ENCODE measurements at regions not wholly inside any gene's neighbourhood (a gene's known extent, or its start where the extent isn't known, plus 50 kb on each side); places are given as distances from the start of the nearest gene placed in this dataset.

DNA sequence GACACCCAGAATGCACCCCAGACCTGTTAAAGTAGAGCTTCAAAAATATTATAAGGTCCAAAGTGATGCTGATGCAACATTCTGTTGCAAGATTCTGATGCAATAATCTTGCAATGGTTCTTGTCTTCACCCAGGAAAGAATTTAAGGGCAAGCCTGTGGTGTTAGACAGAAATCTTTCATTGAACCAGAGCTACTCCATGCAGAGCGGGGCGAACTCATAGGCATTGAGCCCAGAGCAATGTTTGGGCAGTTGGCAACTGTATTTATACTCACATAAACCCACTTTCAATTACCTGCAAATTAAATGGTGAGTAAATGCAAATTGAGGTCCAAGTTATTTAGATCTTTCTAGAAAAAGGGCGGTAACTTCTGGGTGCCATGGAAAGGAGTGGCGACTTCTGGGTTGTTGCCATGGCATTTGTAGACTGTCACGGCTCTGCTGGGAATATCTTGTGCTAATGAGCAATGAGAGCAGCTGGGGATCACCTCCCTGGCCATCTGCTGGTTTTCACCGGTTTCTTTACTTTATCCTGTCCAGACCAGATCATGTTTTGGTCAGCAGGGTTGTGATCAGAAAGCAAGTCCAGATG is 163.4 kb downstream of the ICE1 start:
- Histone ChIP-seq H3K27me3 (replicated peaks in 1 of 4; ENCODE audit: control insufficient read depth in 3 of 4, extremely low read depth in 1 of 4, insufficient read depth in 3 of 4, low read length in 3 of 4) (no peaks in the 10 kb centered on the region), H2AK5ac (ENCODE audit: low read depth, low read length) (no peak overlapping the region), H3K4ac (replicated peaks; ENCODE audit: insufficient read length, low read depth, low read length) (no peak overlapping the region), H3K4me2 (ENCODE audit: insufficient read depth in 1 of 2, low read depth in 2 of 2, low read length in 2 of 2) (no peak overlapping the region), H3K23me2 (ENCODE audit: low read depth, low read length) (no peaks in the 10 kb centered on the region), H3K9ac (replicated peaks in 1 of 4; ENCODE audit: extremely low read depth in 1 of 4, low read depth in 3 of 4, low read length in 3 of 4) (no peak overlapping the region), H4K5ac (ENCODE audit: insufficient read length, low read depth, low read length) (no peak overlapping the region), H3K56ac (replicated peaks; ENCODE audit: insufficient read length, low read depth, low read length) (no peak overlapping the region), H3K23ac (ENCODE audit: insufficient read length) (no peak overlapping the region), H3K79me2 (ENCODE audit: control insufficient read depth in 1 of 2, insufficient read depth in 2 of 2, low read length in 2 of 2) (no peaks in the 10 kb centered on the region), H3K4me1 (replicated peaks in 1 of 4; ENCODE audit: control insufficient read depth in 3 of 4, insufficient read depth in 4 of 4, low read length in 3 of 4) (no peaks in the 10 kb centered on the region), H3K79me1 (ENCODE audit: low read depth, low read length) (no peaks in the 10 kb centered on the region), H2AFZ (ENCODE audit: low read length) (no peak overlapping the region), H2BK5ac (ENCODE audit: low read depth, low read length) (no peak overlapping the region), H2BK120ac (replicated peaks; ENCODE audit: low read depth, low read length) (no peak overlapping the region), H4K8ac (ENCODE audit: extremely low read depth, insufficient read depth, low read length) (no peak overlapping the region), H3K36me3 (ENCODE audit: control insufficient read depth in 2 of 4, insufficient read depth in 4 of 4, low read length in 3 of 4) (no peaks in the 10 kb centered on the region), H2BK20ac (ENCODE audit: low read length) (no peak overlapping the region), H2BK12ac (ENCODE audit: low read depth, low read length) (no peak overlapping the region), H3K27ac (ENCODE audit: low read depth, low read length) (no peak overlapping the region), H3K14ac (ENCODE audit: insufficient read length) (no peak overlapping the region), H3K18ac (ENCODE audit: extremely low read depth, low read length) (no peak overlapping the region), H3K9me3 (ENCODE audit: insufficient read depth in 2 of 2, low read depth in 1 of 2, low read length in 1 of 2) (peaks cover 10 to 11% of the 10 kb centered on the region in 2 experiments; a peak in 2 of 4 replicates), H4K91ac (replicated peaks; ENCODE audit: insufficient read length, low read length) (no peak overlapping the region), H3K4me3 (ENCODE audit: extremely low read depth in 1 of 4, insufficient read depth in 2 of 4, low read depth in 3 of 4, low read length in 4 of 4) (no peak overlapping the region), H4K20me1 (replicated peaks in 1 of 2; ENCODE audit: control insufficient read depth in 1 of 2, insufficient read depth in 2 of 2, low read length in 2 of 2) (no peaks in the 10 kb centered on the region), H2BK15ac (ENCODE audit: low read length) (no peak overlapping the region)
- POLR2A ChIA-PET (ENCODE audit: partially characterized antibody) = interaction anchor here (0.7 kb wide), 1 partner anchor 9 kb away, joined by 3 read pairs; no protein-coding TSS in a partner anchor
- 93% methylated on average over 6 of the region's 6 CpGs; no CpG with 5 or more reads in 1 of the 2 experiments for WGBS, 2 experiments (ENCODE audit: extremely low coverage in 1 of 2, insufficient coverage in 1 of 2, insufficient read length in 1 of 2, insufficient replicate concordance in 2 of 2, low coverage in 1 of 2, low lambda C conversion rate in 2 of 2, missing lambda C conversion rate in 1 of 2)
- DNase-seq (ENCODE audit: low read depth in 1 of 2, low spot score in 2 of 2) = no peak
- TF ChIP-seq SUZ12 (IDR thresholded peaks at IDR 0.05; ENCODE audit: low read length) (no peak), GTF2F1 (IDR thresholded peaks at IDR 0.05; ENCODE audit: borderline replicate concordance, low read depth, low read length) (no peak)
- FAIRE-seq = no peak
- CTCF ChIA-PET (ENCODE audit: partially characterized antibody) = no interaction called here

Measured in H1 (cell line).